Omental fat pad (tissue), 3 donors: ENCODE measurements at regions not wholly inside any gene's neighbourhood (a gene's known extent, or its start where the extent isn't known, plus 50 kb on each side); places are given as distances from the start of the nearest gene placed in this dataset.

Experiments
- ATAC-seq: fragments of 150-250 bp; one replicate; pipeline ENCODE4 v1.9.1; 2016; ENCODE audit warnings: mild to moderate bottlenecking, moderate library complexity; ENCODE audit not compliant: low FRiP score
- DNase-seq: peaks from one replicate; pipeline ENCODE4 v3.0.0-alpha.2; 2019; ENCODE audit warnings: low spot score
- TF ChIP-seq, protein P1 (sequence below), 3 donors: fragments of 450-650 bp; IDR thresholded peaks; one replicate each; pipeline ENCODE4 v1.5.1; 2016 to 2017; ENCODE audit warnings: antibody characterized with exemption in 3 of 3, mild to moderate bottlenecking in 3 of 3, moderate library complexity in 2 of 3

- TF ChIP-seq, protein P1, sequence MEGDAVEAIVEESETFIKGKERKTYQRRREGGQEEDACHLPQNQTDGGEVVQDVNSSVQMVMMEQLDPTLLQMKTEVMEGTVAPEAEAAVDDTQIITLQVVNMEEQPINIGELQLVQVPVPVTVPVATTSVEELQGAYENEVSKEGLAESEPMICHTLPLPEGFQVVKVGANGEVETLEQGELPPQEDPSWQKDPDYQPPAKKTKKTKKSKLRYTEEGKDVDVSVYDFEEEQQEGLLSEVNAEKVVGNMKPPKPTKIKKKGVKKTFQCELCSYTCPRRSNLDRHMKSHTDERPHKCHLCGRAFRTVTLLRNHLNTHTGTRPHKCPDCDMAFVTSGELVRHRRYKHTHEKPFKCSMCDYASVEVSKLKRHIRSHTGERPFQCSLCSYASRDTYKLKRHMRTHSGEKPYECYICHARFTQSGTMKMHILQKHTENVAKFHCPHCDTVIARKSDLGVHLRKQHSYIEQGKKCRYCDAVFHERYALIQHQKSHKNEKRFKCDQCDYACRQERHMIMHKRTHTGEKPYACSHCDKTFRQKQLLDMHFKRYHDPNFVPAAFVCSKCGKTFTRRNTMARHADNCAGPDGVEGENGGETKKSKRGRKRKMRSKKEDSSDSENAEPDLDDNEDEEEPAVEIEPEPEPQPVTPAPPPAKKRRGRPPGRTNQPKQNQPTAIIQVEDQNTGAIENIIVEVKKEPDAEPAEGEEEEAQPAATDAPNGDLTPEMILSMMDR (IDR thresholded peaks at IDR 0.05): no peak
- ATAC-seq (no peak), DNase-seq (no peak)
These were observed 462.6 kb upstream of the MAF start for GRCh38 chr16:80063031-80063712.

GRCh38 chr16:80062361-80063030, 462.0 kb upstream of the MAF start:
- TF ChIP-seq, protein P1 (IDR thresholded peaks at IDR 0.05): no peak
- DNase-seq (no peak), ATAC-seq (no peak)

- ATAC-seq (no peak), DNase-seq (no peak)
- TF ChIP-seq, protein P1 (IDR thresholded peaks at IDR 0.05): no peak
These were observed 459.9 kb upstream of the MAF start for GRCh38 chr16:80060470-80060869.

- no peak for ATAC-seq
- TF ChIP-seq, protein P1 (IDR thresholded peaks at IDR 0.05): no peak
- no peak for DNase-seq
These were observed 459.3 kb upstream of the MAF start for GRCh38 chr16:80059836-80060235.

DNA sequence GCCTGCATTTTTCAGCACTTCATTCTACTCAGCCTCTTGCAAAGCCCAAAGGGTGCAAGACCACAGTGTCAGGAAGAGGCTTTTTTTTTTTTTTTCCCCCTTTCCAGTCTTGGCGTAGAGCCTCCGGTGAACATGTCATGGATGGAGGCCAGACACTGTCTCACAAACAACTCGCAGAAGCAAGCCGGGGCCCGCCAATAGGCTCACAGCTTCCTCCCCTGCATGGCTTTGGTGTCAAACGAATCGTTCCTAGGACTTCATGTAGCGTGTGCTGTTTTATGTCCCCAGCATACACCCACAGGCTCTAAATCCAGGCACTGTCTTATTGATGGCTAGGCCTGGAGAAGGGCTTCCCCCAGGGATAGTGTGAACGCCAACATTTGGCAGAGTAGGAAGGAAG, 457.7 kb upstream of the MAF start:
- no peak for DNase-seq
- TF ChIP-seq, protein P1 (IDR thresholded peaks at IDR 0.05): no peak
- ATAC-seq: no peak

- ATAC-seq: peak; percentile 83
- no peak for DNase-seq
- TF ChIP-seq, protein P1 (IDR thresholded peaks at IDR 0.05): no peak
These were observed 455.8 kb upstream of the MAF start for GRCh38 chr16:80056324-80056723.

GRCh38 chr16:80055831-80056230, 455.3 kb upstream of the MAF start:
- TF ChIP-seq, protein P1 (IDR thresholded peaks at IDR 0.05): no peak
- DNase-seq: no peak
- ATAC-seq: peak; percentile 31
